ENCODE measurements at regions not wholly inside any gene's neighbourhood (a gene's known extent, or its start where the extent isn't known, plus 50 kb on each side); places are given as distances from the start of the nearest gene placed in this dataset.
"Not testable (repeated sequence)": the region's sequence is repeated elsewhere in the genome, so short reads cannot be mapped to it uniquely, and the experiment has no call there.

DNA sequence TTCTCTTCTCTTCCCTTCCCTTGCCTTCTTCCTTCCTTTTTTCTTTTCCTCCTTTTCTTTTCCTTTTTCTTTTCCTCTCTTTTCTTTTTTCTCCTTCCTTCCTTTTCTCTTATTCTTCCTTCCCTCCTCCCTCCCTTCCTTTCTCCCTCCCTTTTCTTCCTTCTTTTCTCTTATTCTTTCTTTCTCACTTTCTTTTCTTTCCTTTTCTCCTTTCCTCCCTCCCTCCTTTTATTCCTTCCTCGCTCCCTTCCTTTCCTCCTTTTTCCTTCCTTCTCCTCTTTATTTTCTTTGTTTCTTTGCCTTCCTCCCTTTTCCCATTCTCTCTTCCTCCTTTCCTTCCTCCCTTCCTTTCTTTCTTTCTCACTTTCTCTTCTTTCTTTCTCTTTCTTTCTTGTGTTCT lies 146.1 kb downstream of the ZNF92 start:
- DNase-seq: not testable (repeated sequence)

- DNase-seq: not testable (repeated sequence)
These were observed 172.0 kb downstream of the ZNF92 start for GRCh38 chr7:65545465-65546161.

- DNase-seq: not testable (repeated sequence)
These were observed 176.2 kb downstream of the ZNF92 start for GRCh38 chr7:65549589-65550443.

DNA sequence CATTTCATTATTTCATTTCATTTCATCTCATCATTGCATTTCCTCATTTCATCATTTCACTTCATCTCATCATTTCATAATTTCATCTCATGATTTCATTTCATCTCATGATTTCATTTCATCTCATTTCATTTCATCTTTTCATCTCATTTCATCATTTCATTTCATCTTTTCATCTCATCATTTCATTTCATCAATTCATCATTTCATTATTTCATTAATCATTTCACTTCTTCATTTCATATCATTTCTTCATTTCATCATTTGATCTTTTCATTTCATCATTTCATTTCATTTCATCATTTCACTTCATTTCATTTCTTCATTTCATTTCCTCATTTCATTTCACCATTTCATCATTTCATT lies 176.8 kb downstream of the ZNF92 start:
- DNase-seq: not testable (repeated sequence)

GRCh38 chr7:65551042-65551441 lies 177.4 kb downstream of the ZNF92 start:
- DNase-seq: not testable (repeated sequence)

DNA sequence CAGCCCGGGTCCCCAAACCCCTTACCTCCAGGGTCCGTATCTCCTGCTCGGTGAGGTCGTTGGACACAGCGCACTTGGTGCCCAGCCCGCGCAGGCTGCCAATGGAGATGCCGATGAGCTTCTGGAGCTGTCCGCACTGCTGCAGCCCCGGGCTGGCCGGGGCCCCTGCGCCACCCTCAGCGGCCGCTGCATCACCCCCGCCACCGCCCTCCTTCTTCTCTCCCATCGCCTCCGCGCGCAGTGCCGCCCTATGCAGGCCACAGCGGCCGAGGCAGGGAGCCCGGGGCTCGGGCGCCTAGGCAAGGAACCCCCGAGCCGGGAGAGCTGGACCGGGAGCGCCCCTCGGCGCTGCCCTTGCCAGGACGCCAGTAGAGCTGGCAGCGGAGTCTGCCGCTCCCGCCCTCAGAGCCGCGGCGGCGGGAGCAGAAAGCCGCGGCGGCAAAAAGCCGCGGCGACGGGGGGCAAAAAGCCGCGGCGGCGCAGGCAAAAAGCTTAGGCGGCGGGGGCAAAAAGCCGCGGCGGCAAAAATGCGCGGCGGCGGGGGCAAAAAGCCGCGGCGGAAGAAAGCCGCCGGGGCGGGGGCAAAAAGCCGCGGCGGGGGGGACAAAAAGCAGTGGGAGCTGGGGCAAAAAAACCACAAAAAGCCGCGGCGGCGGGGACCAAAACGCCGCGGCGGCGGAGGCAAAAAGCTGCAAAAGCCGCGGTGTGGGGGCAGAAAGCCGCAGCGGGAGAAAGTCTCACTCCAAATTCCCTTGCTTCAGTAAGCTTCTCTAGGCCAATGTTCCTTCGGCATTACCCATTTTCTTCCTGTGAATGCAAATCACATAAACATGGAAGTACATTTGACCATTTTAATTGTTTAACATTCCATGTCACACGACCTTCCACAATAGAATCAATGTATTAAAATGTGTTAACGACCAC lies 181.2 kb downstream of the ZNF92 start:
- DNase-seq: not testable (repeated sequence)

GRCh38 chr7:65558584-65558983 lies 184.9 kb downstream of the ZNF92 start:
- DNase-seq: not testable (repeated sequence)

DNA sequence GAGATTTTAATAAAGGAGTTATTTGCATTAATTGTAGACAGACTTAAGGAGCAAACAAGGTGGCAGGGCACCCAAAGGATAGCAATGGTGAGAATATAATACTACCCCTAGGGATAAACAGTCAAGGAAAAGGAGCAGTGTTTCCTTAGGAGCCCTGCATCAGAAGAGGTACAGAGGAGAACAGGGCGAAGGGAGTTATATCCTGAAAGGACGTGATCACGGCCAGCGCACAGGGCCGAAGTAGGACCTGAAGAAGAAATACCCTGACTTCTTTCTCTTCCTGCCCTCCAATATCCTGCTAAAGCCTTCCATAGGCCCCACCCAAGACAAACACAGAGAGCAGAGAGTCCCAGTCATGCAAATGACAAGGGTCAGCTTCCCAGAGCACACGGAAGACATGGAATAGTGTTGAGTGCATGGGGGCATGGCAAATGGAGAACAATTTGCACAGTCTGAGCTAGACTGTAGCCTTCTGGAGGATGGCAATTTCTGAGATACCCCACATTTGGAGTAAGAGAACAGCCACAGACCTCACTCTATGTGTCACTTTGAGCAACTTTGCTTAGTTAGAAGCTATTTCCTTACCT lies 188.2 kb downstream of the ZNF92 start:
- DNase-seq: not testable (repeated sequence)

GRCh38 chr7:65562522-65562921 lies 188.9 kb downstream of the ZNF92 start:
- DNase-seq: not testable (repeated sequence)

- DNase-seq: not testable (repeated sequence)
These were observed 189.7 kb downstream of the ZNF92 start for GRCh38 chr7:65563333-65563732.

- not testable (repeated sequence) for DNase-seq
These were observed 194.6 kb downstream of the ZNF92 start for GRCh38 chr7:65568226-65568625.

- not testable (repeated sequence) for DNase-seq
These were observed 197.3 kb downstream of the ZNF92 start for GRCh38 chr7:65570990-65571389.

GRCh38 chr7:65572581-65572980 lies 198.9 kb downstream of the ZNF92 start:
- DNase-seq: not testable (repeated sequence)

GRCh38 chr7:65576370-65576769 lies 202.7 kb downstream of the ZNF92 start:
- not testable (repeated sequence) for DNase-seq

DNA sequence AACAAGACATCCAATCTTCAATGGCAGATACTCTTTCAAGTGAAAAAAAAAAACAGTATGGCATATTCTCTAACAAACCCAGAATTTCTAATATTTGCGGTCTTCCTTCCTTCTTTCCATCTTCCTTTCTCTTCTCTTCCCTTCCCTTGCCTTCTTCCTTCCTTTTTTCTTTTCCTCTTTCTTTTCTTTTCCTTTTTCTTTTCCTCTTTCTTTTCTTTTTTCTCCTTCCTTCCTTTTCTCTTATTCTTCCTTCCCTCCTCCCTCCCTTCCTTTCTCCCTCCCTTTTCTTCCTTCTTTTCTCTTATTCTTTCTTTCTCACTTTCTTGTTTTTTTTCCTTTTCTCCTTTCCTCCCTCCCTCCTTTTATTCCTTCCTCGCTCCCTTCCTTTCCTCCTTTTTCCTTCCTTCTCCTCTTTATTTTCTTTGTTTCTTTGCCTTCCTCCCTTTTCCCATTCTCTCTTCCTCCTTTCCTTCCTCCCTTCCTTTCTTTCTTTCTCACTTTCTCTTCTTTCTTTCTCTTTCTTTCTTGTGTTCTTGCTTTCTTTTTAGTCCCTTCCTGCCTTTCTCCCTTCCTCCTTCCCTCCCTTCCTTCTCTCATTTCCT lies 209.0 kb downstream of the ZNF92 start:
- DNase-seq: not testable (repeated sequence)

DNA sequence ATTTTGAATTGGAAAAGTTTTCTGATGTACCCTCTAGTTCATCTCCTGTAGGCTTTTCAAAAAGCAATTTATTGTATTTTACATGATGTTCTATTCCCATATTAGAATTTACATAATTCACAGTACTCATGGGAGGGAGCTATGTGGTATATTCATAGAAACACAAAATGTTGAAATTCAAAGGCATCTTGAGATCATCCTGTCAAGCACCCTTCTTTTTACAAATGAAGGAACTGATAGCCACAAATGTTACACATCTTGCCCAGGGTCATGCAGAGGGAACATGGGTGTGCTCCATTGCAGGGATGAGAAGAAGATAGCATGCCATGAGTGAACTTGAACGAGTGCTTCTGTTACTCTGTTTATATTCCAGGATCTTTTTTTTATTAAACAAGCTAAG lies 228.8 kb downstream of the ZNF92 start:
- not testable (repeated sequence) for DNase-seq

- no peak for DNase-seq
These were observed 235.5 kb downstream of the ZNF92 start for GRCh38 chr7:65609131-65609530.

- not testable (repeated sequence) for DNase-seq
These were observed 240.1 kb downstream of the ZNF92 start for GRCh38 chr7:65613644-65614289.

GRCh38 chr7:65616111-65616510 lies 242.5 kb downstream of the ZNF92 start:
- DNase-seq: not testable (repeated sequence)

- DNase-seq: not testable (repeated sequence)
These were observed 246.6 kb downstream of the ZNF92 start for GRCh38 chr7:65620216-65620615.

- not testable (repeated sequence) for DNase-seq
These were observed 248.0 kb downstream of the ZNF92 start for GRCh38 chr7:65621580-65622201.
